NCI-H524 (cell line): ENCODE measurements at regions not wholly inside any gene's neighbourhood (a gene's known extent, or its start where the extent isn't known, plus 50 kb on each side); places are given as distances from the start of the nearest gene placed in this dataset.

Source experiments
- DNase-seq, 2 experiments: peaks; one replicate each; lab custom pipeline; 2025; lab: John Stamatoyannopoulos, UW

- no peak for DNase-seq
Measured at GRCh38 chr3:118809696-118810498, 224.7 kb downstream of the IGSF11 start.

GRCh38 chr3:118810499-118811035 lies 224.1 kb downstream of the IGSF11 start:
- no peak for DNase-seq

- DNase-seq = no peak
Measured at GRCh38 chr3:118811236-118811732, 223.4 kb downstream of the IGSF11 start.

- DNase-seq = no peak
Measured at GRCh38 chr3:118813472-118813871, 221.2 kb downstream of the IGSF11 start.

GRCh38 chr3:118817748-118818165 lies 216.9 kb downstream of the IGSF11 start:
- peak; percentile 41 to 76 for DNase-seq

- DNase-seq = no peak
Measured at GRCh38 chr3:118818386-118818785, 216.3 kb downstream of the IGSF11 start.

- DNase-seq = no peak
Measured at GRCh38 chr3:118823626-118824025, 211.0 kb downstream of the IGSF11 start.

GRCh38 chr3:118827446-118827845 lies 207.2 kb downstream of the IGSF11 start:
- no peak for DNase-seq

GRCh38 chr3:118828351-118828750 lies 206.3 kb downstream of the IGSF11 start:
- DNase-seq = no peak

- no peak for DNase-seq
Measured at GRCh38 chr3:118833075-118833474, 201.6 kb downstream of the IGSF11 start.

GRCh38 chr3:118838871-118839270 lies 195.8 kb downstream of the IGSF11 start:
- DNase-seq = no peak

- no peak for DNase-seq
Measured at GRCh38 chr3:118842147-118842863, 192.3 kb downstream of the IGSF11 start.

GRCh38 chr3:118846176-118846575 lies 188.5 kb downstream of the IGSF11 start:
- DNase-seq = no peak
